HG03108 (cell line): ENCODE measurements at regions not wholly inside any gene's neighbourhood (a gene's known extent, or its start where the extent isn't known, plus 50 kb on each side); places are given as distances from the start of the nearest gene placed in this dataset.

Experiments
- ATAC-seq: cut with Tn5 transposase; IDR thresholded peaks from one replicate; pipeline ENCODE4 v1.9.1; 2021; ENCODE audit warnings: moderate library complexity; ENCODE audit not compliant: unreplicated experiment

DNA sequence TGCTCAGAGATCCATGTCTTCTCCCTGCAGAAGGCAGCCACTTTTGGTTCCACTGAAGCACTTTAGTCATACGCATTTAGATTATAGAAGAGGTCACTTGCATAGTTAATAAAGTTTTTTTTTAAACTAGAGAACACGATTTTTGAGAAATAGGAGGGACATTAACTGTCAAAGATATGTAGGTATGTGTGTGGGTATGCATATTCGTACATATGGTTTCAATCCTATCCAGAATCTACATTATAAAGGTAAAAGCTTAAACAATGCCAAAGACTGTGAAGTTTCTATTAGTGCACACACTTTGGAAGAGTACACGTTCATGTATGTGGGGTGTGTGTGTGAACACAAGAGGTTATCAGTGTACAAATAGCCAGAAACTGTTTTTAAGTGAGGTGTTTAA is 103.2 kb downstream of the BTBD3 start:
- ATAC-seq: no peak

DNA sequence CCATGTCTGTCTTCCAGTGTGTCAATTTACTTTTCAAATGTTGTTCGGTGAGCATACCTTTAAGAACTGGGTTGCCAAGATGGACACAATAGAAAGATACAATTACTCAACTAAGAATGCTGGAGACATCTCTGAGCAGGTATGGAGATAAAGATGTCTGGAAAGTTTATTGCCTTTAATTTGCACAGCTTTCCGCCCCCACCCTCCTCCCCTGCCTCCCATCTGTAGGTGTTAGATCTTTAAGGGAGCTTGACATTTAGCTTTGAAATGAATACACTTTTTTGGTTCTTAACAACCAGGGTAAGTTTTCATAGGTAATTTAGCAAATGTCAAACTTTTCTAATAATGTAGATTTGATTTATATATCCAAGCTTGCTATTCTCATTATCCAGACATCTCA is 104.4 kb downstream of the BTBD3 start:
- no peak for ATAC-seq

DNA sequence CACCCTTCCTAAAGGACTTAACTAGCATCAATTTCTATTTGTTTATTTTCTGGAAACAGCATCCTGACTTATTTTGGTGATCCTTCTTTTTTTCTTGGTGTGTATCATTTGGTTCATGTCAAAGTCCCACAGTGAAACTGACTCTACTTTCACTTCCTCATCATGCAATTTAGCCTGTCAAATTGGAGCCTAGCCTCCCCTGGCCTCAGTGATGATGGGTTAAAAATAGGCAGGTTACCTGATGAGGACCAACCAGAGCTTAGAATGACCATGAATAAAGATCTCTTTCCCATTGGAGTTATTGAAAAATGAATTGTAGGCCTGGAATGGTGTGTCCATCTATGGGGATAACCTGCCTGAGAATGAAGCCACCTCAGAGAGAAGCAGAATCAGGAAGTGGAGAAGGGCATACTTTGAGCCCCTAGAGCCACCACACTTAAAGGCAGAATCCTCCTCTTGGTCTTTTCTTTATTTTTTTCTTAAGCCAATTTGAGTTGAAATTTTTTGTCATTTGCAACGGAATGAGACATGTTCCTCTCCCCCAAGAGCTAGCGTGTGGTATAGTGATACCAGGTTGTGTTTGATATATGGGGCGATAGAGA is 105.6 kb downstream of the BTBD3 start:
- no peak for ATAC-seq

DNA sequence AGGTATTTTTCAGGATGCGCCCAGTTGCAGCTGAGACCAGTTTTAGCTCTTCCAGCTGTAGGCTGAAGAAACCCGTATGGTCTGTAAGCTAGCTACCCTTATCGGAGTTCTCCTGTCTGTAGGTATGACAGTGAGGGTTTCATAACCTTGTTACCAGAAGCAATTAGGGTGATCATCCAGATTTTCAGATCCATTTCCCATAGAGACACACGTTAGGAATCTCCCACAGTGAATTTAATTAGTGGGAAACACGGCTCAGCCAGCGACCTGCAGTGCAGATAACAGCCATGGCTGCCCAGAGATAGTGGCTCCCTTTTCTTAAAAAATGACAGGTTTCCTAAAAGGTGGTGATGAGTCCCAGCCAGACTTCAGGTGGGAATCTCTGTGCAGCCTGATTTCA is 111.1 kb downstream of the BTBD3 start:
- ATAC-seq: no peak

DNA sequence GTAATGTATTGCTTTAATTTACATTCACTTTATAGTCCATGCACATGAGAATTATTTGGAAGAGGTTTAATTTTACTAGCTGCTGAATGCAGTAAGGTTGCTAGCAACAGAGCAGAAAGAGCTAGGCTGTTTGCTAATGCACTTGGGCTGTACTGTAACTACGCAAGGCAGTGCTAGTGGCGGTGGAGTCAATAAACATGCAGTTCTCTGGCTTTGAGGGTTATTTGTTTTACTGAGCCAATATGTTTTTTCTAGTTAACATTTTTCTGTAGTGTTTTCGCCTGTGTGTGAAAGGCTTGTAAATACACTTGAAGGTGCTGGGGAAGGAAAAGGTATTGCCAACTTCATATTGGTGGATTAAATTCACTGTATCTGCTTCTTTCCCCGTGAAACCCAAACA is 112.8 kb downstream of the BTBD3 start:
- ATAC-seq: no peak

DNA sequence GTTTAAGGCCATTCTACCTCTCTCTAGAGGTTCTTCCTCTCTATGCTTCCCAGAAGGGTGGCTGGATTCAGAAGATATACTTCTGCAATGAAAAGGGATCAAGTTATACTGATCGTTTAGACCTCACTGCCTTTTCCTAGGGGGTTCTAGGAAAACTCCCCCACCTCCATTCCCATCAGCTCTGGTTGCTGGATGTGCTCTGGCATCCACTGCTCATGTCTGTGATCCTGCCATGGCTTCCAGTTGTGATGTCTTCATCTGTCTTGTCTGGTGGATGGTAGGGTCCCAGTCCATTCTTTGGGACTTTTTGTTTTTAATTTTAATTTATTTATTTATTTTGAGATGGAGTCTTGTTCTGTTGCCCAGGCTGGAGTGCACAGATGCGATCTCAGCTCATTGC is 118.4 kb downstream of the BTBD3 start:
- no peak for ATAC-seq

DNA sequence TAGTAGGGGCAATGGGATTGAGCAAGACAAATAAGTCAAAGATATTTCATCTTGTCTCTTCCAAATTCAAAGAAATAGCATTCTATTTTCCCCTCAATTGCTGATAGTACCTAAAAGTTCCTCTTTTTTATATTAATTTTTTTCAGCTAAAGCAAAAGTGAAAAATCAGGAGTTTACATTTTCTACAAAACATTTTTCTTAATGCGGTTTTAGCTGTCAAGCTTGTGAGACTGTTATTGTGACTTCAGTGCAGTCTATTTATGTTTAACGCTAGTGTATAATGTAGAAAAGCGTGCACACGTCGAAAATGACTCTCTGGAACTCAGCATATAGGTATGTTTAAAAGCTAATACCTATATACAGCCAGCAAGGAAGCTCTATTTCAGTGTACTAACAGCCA is 119.8 kb downstream of the BTBD3 start:
- no peak for ATAC-seq

DNA sequence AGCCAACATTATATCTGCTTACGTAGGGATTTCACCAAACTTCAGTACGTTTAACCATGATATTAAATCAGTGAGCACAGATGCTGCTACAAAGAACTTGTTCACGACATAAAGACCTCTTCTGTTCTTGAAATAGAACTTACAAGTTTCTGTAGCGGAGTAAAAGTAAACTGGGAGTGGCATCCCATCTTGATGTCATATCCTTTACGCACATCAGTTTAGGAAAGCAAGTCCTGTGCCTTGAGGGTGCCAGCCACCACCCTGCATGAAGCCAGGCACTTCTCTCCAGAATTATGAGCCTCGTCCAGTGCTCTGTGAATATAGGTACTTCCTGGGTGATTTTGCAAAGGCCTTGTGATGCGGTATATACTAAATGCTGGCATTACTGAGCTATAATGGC is 122.6 kb downstream of the BTBD3 start:
- ATAC-seq: no peak

DNA sequence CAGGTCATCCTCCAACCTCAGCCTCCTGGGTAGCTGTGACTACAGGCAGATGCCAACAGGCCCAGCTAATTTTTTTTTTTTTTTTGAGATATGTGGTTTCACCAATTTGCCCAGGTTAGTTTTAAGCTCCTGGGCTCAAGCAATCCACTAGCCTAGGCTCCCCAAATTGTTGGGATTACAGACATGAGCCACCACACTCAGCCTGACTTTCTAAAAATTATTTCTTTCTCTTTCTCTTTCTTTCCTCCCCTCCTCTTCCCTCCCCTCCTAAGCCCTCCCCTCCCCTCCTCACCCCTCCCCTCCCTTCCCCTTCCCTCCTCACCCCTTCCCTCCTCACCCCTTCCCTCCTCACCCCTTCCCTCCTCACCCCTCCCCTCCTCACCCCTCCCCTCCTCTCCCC is 127.3 kb downstream of the BTBD3 start:
- ATAC-seq: no peak

DNA sequence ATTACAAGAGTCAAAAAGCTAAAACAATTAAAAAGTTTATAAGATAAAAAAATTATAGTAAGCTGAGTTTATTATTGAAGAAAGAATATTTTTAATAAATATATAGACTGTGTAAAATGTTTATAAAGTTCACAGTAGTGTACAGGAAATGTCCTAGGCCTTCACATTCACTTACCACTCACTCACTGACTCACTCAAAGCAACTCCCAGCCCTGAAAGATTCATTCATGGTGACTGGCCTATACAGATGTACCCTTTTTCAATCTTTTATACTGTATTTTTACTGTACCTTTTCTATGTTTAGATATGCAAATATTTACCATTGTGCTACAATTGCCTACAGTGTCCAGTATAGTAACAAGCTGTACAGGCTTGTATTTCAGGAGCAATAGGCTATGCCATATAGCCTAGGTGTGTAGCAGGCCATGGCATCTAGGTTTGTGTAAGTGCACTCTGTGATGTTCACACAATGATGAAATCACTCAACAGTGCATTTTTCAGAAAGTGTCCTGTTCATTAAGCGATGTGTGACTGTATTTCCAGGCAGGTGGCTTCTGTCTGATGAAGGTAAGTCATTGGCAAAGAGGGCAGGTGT is 130.2 kb downstream of the BTBD3 start:
- ATAC-seq: no peak

DNA sequence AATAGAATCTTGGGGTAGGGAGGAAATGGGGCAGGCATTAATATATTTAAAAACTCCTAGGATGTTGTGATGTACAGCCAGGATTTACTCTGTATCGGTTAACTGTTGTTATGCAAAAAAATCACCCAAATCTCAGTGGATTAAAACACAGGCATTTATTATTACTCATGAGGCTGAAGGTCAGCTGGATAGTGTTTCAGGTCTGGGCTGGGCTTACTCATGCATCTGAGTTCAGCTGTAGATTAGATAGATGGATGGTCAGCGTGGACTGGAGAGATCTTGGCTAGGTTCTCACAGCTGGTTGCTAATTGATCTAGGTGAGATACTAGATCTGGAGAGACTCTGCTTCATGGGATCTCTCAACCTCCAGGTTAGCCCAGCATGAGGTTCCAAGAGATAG is 131.4 kb downstream of the BTBD3 start:
- no peak for ATAC-seq

DNA sequence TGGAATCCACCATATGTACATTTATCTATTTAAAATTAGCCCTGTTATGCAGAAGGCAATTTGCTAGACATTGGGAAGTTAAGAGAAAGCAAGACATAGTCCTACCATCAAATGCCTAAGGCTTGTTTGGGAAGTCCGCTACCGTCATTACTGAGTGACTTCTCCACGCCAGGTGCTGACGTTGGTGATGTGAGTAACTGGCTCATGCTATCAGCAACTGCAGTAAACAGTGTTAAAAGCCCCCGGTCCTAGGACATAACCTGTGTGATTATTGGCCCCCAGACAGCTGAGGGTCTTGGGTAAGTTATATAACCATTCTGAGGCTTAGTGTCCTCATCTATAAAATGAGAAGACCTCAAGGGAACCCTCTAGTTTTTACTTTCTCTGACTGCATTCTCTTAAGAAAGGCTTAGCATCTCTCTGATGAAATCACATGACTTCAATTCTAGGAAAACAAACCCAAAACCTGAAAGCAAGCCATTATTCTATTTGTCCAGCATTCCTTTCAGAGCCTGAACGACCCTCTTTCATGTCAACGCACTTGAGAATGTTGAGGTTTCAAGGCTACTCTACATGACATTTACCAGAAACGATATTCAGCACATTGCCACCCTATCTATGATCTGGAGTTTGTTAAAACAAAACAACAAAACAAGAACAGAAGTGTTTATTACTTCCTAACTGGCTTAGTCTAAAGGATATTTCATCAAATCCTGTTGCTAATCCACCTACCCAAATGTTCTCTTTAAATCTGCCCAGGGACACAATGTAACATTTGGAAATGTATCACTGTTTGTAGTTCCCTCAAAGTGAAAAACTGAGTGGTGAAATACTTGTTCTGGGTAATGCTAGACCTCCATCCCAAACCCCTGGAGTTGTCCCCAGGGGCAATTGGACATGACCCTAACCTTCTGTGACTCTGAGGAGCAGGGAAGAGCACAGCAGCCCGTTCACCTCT is 133.8 kb downstream of the BTBD3 start:
- no peak for ATAC-seq

DNA sequence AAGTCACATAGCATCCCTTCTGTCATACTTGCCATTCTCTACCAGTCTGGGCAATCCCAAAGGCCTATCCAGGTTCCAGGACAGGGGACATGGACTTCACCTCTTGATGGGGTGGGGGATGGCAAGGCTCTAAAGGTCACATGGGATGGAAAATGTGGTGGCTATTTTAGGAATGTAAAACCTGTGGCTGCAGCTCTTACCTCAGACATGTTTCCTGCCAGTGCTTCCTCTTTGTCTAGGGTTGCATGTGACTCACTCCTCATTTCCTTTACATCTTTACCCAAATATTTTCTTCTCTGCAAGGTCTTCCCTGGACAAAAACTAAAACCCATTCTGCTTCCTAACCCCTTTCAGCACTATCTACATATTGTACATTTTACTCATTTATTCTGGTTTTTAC is 135.7 kb downstream of the BTBD3 start:
- ATAC-seq: no peak

DNA sequence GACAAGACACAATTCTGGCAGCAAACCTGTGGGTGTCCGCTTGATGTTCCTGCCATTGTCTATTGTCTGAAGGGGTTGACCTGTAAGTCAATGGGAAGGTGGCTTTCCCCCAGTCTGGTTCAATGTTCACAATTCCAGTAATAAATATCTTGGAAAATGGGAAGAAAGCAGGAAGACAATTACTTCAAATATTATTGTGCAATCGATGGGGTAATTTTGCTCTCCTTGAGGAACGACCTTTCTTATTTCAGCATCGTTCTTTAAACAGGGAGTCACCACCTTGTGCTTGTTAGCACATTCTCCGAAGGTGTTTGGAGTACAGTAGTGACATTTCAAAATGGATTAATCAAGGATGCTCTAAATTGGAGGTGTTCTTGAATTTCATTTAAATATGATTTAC is 136.9 kb downstream of the BTBD3 start:
- no peak for ATAC-seq

DNA sequence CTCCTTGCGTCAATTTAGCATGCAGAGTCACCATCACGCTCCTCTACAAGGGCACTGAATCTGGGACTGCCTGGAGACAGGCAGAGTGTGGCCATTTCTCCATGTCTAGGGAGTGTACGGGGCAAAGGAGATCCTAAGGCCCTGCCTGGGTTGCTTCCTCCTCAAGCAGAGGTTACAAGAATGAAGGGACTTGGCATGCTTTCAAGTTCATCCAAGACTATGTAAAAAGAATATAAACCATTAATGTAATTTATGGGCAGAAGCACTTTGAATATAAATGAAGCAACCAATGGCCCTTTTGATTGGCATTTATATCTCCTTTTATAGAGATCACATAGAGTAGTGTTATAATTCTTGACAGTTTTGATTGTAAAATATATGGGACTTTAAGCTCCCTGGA is 137.5 kb downstream of the BTBD3 start:
- no peak for ATAC-seq

DNA sequence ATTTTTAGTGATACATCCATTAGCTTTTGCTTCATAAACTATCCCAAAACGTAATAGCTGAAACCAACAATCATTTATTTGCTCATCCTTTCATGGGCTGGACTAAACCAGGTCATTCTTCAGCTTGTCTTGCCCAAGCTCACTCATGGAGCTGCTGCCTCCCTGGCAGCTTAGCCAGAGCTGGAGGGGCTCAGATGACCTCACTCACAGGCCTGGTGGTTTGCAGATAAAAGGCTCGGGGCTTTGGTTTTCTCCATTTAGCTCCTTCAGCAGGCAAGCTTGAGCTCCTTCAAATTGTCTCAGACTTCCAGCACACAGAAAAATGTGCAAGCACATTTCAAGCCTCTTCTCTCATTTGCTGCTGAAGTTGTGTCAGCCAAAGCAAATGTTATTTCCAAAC is 139.1 kb downstream of the BTBD3 start:
- no peak for ATAC-seq

DNA sequence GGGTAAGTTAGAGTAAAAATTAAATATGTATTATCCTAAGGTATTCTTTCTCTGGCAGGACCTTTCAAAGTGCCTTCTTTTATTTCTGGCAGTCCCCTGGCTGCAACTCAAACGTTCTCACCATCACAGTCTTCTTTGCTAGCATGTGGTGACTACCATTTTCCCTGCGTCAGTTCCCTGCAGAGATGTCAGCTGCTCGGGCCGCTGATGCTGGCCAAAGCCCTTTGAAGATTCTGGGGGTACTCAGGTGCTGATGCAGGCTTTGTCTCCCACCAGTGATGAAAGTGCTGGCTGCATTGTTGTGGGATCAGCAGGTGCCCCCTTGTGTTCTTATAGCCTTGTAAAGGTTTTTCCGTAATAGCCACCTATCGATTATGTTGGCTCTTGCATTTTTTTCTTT is 140.1 kb downstream of the BTBD3 start:
- no peak for ATAC-seq

DNA sequence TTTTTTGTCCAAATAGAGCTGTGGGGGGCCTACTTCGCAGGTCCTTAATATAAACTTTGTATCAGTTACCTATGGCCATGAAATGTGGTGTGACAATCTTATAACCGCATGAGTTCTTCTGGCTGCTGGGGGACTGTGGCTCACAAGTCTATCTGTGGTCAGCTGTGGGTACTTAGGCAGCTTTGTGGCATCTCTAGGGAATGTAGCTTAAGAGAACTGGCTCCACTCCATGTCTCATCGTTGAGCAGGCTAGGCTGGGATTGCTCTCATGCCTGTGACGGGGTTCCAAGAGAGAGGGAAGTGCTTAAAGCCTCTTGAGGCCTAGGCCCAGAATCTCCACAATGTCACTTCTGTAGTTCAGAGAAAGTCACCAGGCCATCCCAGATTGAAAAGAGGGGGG is 140.5 kb downstream of the BTBD3 start:
- no peak for ATAC-seq

DNA sequence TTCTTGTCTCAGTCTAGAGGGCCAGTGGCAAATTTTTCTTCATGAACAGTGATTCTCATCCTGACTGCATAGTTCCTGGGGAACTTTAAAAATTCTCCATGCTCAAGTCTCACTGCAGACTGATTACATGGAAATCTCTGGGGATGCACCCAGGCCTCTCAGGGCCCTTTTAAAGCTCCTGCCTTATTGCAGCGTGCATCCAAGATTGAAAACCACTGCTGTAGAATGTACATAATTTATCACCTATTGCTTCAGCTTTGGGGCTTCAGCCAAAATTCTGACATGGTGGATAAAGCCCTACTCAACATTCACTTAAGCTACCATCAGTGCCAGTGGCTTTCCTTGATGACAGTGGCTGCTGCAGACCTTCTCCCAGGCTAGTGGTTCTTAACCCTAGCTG is 143.8 kb downstream of the BTBD3 start:
- ATAC-seq: no peak

DNA sequence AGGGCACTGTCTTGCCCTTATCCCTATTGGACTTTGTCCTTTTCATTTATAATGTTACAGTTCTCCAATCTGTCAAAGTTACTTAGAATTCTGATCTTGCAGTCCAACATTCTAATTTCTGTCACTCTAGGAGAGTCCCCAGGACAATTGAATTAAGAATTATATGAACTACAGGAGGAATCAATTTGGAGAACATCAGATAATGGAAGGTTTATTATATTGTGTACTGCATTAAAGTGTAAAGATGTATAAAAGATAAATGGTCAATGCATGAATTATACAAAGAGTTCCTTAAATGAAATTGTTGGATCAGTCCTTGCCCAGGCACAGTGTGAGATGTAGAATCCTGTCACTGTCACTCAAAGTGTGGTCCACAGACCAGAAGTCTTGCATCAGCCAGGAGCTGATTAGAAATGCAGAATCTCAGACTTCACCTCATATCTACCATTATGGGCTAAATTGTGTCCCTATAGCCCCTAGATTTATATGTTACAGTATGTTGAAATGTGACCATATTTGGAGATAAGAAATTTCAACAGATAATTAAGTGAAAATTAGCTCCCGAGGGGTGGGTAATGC is 145.5 kb downstream of the BTBD3 start:
- ATAC-seq: no peak

DNA sequence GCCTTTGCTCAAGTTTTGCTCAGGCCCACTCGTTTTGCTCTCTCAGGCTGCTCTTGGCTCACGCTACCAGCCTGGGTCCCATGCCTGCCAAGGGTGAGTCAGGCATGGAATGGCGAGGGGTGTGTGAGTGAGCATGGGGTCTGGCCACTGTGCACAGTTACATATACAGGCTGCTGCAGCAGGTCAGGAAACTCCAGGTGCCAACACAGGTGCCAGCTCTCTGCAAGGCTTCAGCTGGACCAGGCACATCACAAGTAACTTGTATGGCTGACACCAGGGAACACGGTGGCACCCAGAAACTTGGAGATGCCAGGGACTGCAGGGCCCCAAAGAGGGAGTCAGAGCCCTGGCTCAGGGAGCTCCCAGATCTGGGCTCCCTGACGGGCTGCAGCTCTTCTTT is 146.8 kb downstream of the BTBD3 start:
- no peak for ATAC-seq

DNA sequence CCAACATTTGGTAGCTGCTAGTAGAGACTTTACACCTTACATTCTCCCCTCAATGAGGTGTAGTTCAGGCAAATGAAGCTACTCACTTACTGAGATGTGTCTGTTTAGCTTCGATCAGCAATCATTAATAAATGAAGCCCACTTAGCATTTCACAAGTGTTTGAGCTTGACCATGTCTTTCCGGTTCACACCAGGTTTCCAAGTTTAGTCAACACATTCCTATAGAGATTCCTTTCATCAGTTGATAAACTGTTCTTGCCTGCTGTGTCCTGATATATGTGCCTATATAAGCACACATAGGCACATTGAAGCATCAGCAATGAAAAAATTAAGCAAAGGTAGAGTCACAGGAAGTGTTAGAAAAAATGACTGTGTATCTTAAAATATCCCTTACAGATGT is 150.0 kb downstream of the BTBD3 start:
- ATAC-seq: no peak
